ENCODE measurements at regions not wholly inside any gene's neighbourhood (a gene's known extent, or its start where the extent isn't known, plus 50 kb on each side); places are given as distances from the start of the nearest gene placed in this dataset.

DNA sequence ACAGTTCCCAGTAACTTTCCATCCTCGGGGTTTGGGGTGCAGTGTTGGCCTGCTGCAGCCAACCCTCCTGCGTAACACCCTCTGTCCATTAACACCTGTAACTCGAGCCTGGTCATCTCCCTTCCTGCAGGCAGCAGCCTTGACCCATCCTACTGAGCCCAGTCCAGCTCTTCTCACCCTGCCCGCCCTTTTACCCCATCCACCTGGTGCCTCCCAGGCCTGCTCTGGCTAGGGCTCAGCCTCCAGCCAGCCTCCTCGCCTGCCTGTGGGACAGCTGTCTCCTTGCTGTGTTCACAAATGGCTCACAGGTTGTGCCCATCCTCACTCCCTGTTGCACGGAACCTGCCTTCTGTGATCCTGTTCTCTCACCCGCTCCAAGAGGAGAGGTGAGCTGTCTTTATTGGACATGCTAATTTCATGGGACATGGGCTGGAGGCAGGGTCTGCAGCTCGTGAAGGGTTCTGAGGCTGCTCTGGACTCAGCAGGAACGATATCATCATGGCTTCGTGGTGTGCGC is 277.2 kb upstream of the TCERG1L start:
- DNase-seq: no peak

DNA sequence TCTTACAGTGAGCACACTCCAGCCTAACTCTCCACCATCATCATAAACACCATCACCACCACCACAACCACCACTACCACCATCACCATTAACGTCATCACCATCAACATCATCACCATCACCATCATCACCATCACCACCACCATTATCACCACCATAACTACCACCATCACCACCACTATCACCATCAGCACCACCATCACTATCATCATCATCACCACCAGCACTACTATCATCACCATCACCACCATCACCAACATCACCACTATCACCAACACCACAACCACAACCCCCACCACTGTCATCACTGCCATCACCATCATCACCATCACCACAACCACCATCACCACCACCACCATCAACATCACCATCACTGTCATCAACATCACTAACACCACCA is 279.0 kb upstream of the TCERG1L start:
- DNase-seq: no peak

DNA sequence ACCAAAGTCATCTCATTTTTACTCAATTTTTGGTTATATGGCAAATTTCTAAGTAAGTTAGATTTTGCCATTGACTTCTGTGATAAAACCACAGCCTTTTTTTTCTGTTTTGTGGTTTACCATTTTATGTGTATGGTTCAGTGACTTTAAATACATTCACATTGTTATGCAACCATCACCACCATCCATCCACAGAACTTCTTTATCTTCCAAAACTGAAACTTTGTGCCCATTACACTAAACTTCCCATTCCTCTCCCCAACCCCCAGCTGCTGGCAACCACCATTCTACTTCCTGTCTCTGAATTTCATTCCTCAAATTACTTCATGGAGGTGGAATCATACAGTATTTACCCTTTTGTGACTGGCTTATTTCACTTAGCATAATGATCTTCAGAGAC is 280.4 kb upstream of the TCERG1L start:
- DNase-seq: no peak

DNA sequence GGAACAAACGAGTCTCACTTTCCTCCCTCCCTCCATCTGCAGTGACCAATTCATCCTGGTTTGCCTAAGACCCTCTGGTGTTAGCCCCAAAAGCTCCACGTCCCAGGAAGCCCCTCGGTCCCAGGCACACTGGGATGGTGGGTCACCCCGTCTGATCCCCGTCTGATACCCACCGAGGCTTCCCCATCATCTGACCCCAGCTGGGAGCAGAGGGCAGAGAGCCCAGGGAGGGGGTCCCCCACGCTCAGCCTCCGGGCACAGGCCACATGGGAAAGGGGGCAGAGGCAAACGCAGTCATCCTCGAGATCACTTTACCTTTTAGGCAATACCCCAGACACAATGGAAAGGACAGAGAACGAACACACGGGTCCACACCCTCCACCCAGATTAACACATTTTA is 291.6 kb upstream of the PPP2R2D start:
- DNase-seq: no peak

DNA sequence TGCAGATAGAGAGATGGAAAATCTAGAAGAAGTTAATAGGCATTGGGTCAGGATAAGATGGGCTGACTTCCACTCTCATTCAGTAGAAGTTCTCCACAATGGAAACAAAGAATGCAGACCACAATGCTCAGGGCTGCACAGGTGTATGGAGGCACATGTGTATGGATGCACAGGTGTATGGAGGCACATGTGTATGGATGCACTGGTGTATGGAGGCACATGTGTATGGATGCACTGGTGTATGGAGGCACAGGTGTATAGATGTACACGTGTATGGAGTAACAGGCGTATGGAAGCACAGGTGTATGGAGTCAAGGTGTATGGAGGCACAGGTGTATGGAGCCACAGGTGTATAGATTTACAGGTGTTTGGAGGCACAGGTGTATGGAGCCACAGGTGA is 285.7 kb upstream of the PPP2R2D start:
- DNase-seq: no peak

DNA sequence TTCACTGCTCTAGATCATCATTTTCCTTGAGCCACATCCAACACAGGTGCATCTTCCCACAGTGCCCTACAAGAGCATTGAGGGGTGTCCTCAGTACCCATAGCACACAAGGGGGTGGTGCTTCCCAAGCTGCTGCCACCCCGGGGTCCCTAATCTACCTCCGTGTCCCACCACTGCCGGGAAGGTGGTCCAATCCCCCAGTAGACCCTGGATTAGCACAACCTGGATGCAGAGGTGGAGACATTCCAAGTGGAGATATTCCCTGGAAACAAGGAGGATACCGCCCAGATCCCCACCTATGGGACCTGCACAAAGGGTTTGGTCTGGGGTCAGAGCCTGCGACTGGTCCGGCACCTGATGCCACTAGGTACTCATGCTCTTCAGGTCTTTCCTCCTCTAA is 284.8 kb upstream of the PPP2R2D start:
- no peak for DNase-seq

DNA sequence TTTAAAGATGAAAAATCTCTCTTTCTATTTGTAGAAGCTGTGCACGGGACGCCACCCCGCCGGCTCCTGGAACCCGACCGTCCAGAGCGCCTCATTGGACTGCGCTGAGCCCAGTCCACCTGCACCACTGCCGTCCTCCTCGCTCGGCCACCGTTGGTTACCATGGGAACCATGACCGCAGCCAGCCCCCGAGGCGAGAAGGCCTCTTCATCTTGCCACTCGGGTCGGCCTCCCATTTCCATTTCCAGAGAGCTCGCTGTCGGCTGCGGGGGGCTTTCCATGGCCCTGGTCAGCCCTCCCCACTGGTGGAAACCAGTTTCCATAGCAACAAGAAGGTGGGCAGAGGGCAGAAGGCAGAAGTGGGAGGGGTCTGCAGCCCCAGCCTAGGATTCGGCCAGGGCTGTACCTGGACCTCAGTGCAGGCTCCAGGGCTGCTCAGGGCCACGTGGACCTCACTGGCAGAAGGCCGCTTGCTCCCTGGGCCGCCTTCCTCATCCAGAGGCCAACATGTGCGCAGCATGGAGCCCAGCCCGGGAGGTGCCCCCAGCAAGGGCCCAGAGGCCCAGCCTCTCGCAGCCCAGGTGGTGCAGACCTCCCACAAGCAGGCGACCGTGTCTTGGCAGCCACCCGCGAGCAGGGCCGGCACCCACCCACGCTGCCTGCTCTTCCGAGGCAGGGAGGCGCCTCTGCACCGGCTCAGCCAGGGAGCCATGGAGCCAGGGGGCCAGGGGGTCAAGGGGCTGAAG is 283.5 kb upstream of the PPP2R2D start:
- DNase-seq: no peak

DNA sequence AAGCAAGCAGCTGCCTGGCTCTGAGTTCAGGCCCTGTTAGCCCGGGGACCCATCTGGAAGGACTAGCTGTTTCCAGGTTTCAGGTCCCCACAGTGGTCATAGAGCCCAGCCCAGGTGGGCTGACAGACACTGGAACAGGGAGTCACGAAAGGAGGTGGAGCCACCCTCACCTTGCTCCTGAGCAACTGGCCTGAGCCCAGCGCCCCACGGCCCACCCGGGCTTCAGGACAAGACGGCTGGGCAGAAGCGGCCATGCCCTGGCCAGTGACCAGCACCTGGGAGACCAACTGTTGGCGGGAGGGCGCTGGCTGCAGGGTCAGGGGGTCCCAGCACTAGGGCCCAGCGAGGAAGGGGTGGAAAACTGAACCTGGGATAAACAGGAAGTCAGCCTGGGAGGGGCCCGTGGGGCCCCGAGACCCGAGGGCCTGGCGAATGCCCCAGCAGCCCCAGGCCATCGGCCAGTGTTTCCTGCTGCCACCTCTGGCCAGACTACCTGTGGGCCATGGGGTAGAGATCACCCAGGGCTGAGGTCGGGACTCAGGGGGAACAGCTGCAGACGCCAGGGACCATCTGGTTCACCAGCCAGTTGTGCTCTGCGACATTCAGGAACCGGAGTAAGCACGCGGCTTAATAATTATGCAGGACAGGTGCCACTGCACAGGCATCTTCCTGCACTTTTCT is 282.1 kb upstream of the PPP2R2D start:
- DNase-seq: no peak

DNA sequence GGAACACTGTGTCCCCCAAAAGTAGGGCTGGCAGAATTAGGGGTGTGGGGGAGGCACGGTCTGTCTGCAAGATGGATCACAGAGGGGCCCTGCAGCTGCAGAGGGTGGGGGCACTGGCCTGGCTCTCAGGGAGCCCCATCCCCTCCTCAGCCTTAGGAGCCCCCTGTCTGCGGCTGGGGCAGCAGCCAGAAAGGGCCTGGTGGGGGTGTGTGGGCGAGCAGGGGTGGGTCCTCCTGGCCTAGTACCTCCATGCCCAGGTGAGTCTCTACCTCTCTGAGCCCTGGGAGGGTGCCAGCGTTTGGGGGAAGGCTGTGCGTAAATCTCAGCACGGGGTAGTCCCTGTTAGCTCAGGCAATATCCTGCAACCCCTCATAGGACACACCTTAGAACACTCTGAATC is 280.5 kb upstream of the PPP2R2D start:
- DNase-seq: no peak

DNA sequence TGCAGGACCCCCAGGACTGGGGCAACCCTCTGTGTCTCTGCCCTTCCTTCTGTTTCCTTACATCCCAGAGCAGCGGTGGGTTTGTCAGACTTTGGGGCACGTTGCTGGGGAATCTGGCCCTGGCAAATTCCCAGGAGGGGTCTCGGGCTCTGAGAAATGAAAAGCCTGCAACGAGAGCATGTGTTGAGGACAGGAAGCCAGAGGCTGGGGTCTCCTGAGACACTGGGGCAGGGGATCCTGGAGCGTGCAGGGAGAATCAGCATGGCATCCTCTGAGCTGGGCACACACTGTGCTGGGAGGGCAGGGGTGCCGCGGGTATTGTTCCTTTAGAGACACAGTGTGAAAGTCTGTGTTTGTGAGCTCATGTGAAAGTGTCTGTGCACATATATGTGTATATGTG is 279.9 kb upstream of the PPP2R2D start:
- no peak for DNase-seq

DNA sequence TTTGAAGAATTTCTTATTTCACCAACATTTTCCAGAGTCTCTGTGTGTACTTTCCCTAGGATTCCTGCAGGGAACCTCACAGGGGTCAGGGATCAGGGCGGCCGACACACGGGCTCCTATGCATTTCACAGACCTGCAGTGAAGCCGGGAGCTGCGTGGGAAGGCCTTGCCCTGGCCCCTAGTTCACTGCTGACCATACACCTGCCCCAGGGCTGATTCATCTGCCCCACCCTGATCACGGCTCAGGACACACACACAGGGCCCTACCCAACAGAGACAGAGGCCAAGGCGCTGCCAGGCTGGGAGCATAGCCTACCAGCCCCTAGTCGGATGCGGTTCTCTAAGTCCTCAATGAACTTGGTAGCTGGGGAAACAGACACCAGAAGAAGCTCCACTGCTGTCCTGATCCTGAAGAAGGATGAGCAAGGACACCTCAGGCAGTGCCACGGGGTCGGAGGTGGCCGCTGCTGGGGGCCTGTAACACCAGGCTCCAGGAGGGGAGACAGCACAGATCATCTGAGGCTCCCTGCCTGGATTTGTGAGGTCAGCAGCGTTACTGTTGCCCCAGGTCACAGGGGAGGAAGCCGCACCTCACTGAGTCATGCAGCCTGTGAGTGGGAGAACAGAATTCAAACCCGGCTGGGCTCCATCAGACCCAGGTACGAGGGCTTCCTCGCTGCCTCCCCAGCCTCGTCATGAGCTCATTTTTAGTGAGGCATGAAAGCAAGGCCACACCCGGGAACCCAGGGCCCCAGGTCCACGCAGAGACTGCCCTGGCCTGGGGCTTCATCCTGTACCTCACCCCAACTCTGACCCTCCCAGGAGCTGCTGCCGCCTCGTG is 278.8 kb upstream of the PPP2R2D start:
- no peak for DNase-seq

DNA sequence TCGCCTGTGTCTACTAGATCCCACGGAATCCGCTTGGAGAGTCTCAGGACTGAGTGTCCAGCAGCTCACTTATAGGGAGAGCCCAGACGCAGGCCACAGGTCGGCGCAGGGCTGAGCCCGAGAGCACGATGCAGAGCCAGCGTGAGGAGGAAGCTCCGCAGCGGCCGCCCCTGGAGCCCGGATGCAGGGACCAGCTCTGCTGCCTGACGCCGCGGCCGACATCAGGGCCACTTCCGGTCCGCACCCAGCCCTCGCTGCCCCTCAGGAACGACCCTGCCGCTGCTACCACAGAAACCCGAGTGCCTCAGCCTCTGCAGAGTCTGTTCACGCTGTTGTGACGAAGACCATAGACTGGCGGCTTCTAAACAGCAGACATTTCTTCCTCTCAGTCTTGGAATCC is 275.8 kb upstream of the PPP2R2D start:
- DNase-seq: no peak

DNA sequence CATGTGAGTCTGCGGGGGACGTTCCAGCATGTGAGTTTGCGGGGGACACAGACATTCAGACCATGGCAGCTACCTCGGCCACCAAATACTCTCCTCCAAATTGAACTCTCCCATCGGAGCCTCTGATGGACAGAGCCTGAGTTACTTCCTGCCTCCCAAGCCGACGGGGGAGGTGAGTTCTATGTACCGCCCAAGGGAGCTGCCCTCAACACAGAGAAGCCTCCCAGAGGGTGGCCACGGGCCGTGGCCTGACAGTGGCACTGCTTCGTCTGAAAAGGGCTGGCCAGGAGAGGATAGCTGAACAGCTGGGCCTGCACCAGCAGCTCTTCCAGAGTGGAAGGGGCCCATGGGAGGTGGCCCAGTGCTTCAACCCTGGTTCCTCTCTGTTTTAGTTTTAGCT is 274.5 kb upstream of the PPP2R2D start:
- no peak for DNase-seq

DNA sequence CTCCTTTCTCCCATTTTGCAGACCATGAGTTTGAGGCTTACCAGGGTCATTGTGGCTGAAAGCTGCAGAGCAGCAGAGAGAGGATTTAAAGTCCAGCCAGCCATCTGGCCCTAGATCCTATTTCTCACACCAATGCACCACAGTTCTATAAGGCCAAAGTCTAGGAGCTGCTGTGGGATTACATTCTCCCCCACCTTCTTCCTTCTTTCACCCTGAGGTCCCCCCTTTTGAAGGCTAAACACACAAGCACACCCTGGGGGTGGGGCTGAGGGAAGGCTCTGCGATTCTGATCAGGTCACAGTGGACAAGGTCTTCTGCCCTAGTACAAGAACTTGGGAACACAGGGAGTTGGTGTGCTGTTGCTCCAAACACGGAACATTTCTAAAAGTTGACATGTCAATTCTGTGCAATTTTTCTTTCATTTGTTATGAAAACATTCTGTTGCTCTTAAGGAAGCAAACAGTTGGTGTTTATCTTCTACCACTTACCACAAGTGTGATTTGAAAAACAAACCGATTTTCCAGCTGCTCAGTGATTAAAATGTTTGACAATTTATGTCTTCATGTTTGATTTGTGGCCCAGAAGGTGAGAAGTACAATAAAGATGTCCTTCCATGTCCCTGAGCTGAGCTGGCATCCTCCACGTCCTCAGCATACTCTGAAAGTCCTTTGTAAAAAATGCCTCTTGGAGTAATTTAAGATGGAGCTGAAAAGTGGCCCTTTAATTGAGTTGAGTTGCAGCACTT is 271.6 kb upstream of the PPP2R2D start:
- DNase-seq: no peak

DNA sequence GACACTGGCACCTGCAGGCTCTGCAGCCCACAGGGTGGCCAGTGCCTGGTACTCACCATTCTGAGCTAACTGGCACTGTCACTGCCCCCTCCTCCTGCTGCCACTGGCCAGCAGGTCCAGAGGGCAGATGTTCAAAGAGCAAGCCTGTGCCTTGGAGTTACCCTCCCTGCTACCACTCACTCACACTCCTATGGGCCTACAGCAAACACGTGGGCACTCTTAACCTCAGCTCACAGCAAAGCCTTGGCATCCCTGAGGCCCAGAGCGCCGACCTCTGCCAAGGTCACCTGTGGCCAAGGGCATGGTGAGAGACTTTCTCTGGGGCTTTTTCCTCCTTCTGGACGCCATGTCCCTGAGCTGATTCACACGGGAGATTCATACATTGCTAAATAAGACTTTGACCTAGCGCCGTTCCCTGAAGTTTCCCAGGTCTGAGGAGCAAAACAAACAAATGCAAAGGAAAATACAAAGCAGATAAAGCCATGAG is 270.0 kb upstream of the PPP2R2D start:
- DNase-seq: no peak

DNA sequence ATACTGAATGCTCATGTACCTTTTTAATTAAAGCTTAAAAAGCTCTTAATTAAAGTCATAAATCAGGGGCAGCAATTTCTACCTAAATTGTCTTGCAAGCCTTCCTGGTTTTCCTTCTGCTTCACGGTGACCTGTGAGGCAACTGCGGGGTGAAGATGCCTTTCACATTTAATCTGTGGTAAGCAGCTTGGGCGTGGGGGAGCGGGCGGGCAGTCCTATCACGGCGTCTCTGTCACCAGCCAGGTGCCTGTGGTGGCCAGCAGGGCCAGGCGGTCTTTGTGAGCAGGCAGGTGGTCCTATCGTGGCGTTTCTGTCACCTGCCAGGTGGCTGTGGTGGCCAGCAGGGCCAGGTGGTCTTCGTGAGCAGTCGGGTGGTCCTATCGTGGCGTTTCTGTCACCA is 269.2 kb upstream of the PPP2R2D start:
- no peak for DNase-seq

DNA sequence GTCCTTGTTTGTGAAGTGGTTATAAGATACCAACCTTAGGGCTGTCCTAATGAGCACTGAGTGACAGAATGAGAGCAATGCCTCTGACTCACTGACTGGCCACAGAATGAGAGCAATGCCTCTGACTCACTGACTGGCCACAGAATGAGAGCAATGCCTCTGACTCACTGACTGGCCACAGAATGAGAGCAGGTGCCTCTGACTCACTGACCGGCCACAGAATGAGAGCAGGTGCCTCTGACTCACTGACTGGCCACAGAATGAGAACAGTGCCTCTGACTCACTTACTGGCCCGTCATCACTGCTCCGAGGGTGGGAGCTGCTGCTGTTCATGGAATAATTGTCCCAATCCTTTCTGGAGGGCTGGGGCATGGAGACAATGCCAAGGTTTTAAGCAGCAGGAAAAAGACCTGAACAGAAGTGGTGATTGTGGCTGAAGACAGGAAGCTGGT is 265.2 kb upstream of the PPP2R2D start:
- no peak for DNase-seq

DNA sequence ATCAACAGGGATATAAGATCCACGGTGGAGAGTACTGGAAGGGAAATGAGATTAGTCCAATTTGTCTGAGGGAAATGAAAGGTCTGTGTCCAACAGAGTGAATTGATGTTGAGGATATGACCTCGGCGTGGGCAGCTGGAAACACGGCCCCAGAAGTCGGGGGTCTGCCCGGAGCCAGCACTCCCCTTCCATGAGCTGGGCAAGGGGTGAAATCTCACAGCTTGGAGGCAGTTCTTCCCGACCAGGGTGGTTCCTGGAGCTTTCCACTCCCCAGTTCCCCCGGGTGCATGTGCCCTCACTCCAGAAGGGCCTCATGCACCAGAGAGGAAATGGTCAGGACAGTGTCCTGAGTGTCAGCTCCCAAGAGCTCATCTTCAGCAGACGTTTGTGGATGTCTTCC is 264.7 kb upstream of the PPP2R2D start:
- no peak for DNase-seq

DNA sequence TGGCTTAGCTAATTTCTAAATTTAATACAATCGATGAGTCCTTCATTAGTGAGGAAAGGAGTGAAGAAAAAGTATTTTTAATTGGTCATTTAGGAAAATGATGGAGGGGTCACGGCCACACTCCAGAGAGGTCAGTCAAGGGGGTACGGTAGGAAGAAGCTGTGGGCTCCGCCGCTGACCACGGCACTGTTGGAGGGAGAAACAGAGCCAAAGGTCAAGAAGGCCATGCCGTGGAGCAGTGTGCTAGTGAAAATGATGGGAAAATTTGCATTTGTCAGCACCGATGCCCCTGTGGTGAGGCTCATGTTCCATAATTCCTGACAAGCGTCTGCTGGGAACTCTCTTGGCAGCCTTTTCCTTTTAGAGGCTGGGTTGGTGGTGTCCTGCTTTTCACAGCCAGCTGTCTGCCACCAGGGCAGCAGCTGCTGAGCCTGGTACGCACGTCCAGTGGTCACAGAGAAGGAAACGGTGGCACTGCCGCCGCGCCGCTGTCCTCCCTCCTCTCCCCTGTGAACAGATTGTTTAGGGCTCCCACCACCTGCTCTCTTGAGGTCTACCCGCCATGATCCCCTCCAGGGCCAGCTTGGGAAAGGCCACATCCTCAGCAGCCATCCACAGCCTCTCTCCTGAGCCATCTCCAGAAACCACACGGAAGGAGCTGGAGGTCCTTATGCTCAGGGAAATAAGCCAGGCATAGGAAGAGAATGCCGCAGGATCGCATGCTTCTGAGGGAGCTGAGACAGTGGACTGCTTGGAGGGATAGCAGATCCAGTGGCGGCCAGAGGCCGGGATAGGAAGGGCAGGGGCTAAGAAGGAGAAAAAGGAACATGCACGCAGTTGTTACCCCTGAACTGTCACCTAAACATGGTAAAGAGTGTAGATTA is 263.7 kb upstream of the PPP2R2D start:
- no peak for DNase-seq

DNA sequence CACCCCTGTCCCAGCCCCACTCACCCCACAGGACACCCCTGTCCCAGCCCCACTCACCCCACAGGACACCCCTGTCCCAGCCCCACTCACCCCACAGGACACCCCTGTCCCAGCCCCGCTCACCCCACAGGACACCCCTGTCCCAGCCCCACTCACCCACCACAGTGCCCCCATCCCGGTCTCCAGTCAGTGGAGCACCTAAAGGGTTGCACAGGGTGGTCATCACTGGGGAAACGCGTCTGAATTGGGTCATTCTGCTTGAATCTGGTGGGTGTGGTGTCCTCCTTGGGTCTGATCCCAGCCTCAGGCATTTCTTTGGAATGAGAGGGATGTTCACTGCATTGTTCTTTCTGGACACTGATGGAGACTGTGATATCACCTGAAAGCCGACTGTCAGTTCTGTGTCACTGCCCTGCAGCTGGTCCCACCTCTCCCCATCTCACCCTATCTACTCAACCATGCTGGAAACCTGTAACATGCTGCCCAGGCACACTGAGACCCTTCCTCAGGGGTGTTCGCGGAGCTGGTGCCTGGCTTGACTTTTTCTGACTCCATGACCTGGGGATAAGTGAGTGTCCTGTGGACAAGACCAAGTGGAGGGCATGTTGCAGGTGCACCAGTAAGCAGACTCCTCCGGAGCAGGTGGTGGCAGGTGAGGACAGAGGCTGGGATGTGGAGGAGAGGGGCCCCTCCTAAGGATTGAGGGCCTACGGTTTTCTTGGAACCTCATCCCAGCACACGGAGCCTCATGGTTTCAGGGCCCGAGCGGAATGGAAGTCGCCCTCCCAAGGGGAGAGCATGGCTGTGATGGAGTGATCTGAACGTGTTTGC is 262.5 kb upstream of the PPP2R2D start:
- DNase-seq: no peak

DNA sequence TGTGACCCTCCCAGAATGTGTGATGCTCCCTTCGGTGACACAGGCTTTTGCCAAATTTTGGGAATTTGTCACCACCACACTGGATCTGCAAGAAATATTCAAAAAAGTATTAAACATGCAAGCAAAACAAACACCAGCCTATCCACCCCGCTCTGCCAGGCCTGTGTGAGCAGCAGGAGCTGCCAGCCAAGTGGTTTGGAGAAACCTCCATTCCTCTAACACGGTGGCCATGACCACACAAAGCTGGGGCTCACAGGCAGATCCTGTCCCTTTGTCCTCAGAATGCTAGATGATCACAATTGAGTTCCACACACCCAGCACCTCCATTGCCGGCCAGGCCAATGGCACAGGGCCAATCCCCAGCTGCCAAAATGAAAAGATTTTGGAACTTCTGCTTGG is 261.9 kb upstream of the PPP2R2D start:
- DNase-seq: no peak
